Astrocyte (in vitro differentiated cells and primary cell): ENCODE measurements at regions not wholly inside any gene's neighbourhood (a gene's known extent, or its start where the extent isn't known, plus 50 kb on each side); places are given as distances from the start of the nearest gene placed in this dataset.

ENCODE experiments used
- DNase-seq: peaks from one replicate; pipeline ENCODE4 v3.0.0-alpha.2; 2010; ENCODE audit warnings: low read depth
- FAIRE-seq: peaks from 2 replicates; lab custom pipeline; 2011; peaks lifted over from hg19 to GRCh38; lab: Jason Lieb, UNC
- H2AFZ ChIP-seq: 2 replicates; pipeline ENCODE4 v1.6.0; 2012; ENCODE audit warnings: low read depth, low read length, inconsistent platforms
- H3K27ac ChIP-seq: 2 replicates; pipeline ENCODE4 v1.5.1; 2011; ENCODE audit warnings: low read depth, low read length, inconsistent platforms
- H3K27me3 ChIP-seq: 2 replicates; pipeline ENCODE4 v1.6.0; 2011; ENCODE audit warnings: low read length, inconsistent platforms; ENCODE audit not compliant: insufficient read depth
- H3K36me3 ChIP-seq: 2 replicates; pipeline ENCODE4 v1.5.1; 2011; ENCODE audit warnings: low read length, inconsistent platforms; ENCODE audit not compliant: insufficient read depth
- H3K4me1 ChIP-seq: 2 replicates; pipeline ENCODE4 v1.5.1; 2011; ENCODE audit warnings: low read length, inconsistent platforms; ENCODE audit not compliant: insufficient read depth
- H3K4me2 ChIP-seq: 2 replicates; pipeline ENCODE4 v1.6.0; 2012; ENCODE audit warnings: low read length, inconsistent platforms
- H3K4me3 ChIP-seq: 2 replicates; pipeline ENCODE4 v1.5.1; 2011; ENCODE audit warnings: low read depth, mild to moderate bottlenecking, low read length, inconsistent platforms; ENCODE audit not compliant: insufficient read depth
- H3K79me2 ChIP-seq: 2 replicates; pipeline ENCODE4 v1.6.0; 2012; ENCODE audit warnings: mild to moderate bottlenecking, low read length, inconsistent platforms; ENCODE audit not compliant: insufficient read depth
- H3K9ac ChIP-seq: 2 replicates; pipeline ENCODE4 v1.6.0; 2012; ENCODE audit warnings: mild to moderate bottlenecking, low read length, inconsistent platforms
- H3K9me3 ChIP-seq: 2 replicates; pipeline ENCODE4 v1.5.1; 2012; ENCODE audit warnings: low read depth, mild to moderate bottlenecking, low read length, inconsistent platforms; ENCODE audit not compliant: insufficient read depth
- H4K20me1 ChIP-seq: 2 replicates; pipeline ENCODE4 v1.6.0; 2012; ENCODE audit warnings: low read length, inconsistent platforms; ENCODE audit not compliant: insufficient read depth
- H3K27ac Mint-ChIP-seq: one replicate; pipeline ENCODE4 v1.8.0; 2021; ENCODE audit warnings: mild to moderate bottlenecking, mixed read lengths; ENCODE audit not compliant: unreplicated experiment
- H3K27me3 Mint-ChIP-seq: one replicate; pipeline ENCODE4 v1.8.0; 2021; ENCODE audit warnings: low read depth, mixed read lengths; ENCODE audit not compliant: unreplicated experiment
- H3K36me3 Mint-ChIP-seq: one replicate; pipeline ENCODE4 v1.8.0; 2021; ENCODE audit warnings: low read depth, mixed read lengths; ENCODE audit not compliant: unreplicated experiment
- H3K4me1 Mint-ChIP-seq: one replicate; pipeline ENCODE4 v1.8.0; 2021; ENCODE audit warnings: low read depth, mixed read lengths; ENCODE audit not compliant: unreplicated experiment
- H3K4me3 Mint-ChIP-seq: one replicate; pipeline ENCODE4 v1.8.0; 2021; ENCODE audit warnings: mild to moderate bottlenecking, moderate library complexity, mixed read lengths; ENCODE audit not compliant: unreplicated experiment
- H3K9me3 Mint-ChIP-seq: one replicate; pipeline ENCODE4 v1.8.0; 2021; ENCODE audit warnings: mild to moderate bottlenecking, mixed read lengths; ENCODE audit not compliant: unreplicated experiment
- EZH2 ChIP-seq: IDR thresholded peaks from 2 replicates; pipeline ENCODE4 v1.6.1; 2012; ENCODE audit warnings: mild to moderate bottlenecking, low read length, inconsistent platforms; ENCODE audit not compliant: insufficient read depth
- TF ChIP-seq, protein P1 (sequence below): IDR thresholded peaks from 2 replicates; pipeline ENCODE4 v1.5.1; 2011; ENCODE audit warnings: low read depth, mild to moderate bottlenecking, inconsistent platforms, low read length, moderate library complexity; ENCODE audit not compliant: insufficient read depth

DNA sequence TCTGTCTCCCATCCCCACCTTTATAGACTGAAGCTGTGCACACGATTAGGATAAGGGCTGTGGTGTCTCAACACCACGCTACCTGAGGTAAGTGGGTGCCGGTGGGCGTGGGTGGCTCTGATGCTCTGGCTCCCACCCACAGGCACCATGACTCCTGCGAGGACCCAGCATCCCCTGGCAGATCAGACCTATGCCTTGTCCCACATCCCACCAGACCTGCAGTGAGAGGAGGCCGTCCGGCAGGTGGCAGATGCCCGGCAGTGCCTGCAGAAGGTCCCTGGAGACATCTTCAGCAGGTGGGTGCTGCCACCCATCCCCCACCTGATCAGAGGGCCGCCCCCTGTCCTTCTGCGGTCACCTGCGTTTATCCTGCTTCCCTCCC is 104.4 kb upstream of the PRB2 start:
- Histone ChIP-seq H3K79me2 (no peaks in the 10 kb centered on the region), H3K4me3 (no peak overlapping the region), H3K27me3 (peaks cover 18% of the 10 kb centered on the region), H3K4me2 (peak overlapping the region; percentile 70), H3K9me3 (no peaks in the 10 kb centered on the region), H4K20me1 (peaks cover 3% of the 10 kb centered on the region), H3K9ac (no peak overlapping the region), H3K4me1 (peaks cover 6% of the 10 kb centered on the region), H2AFZ (no peak overlapping the region), H3K27ac (no peak overlapping the region), H3K36me3 (no peaks in the 10 kb centered on the region)
- DNase-seq (no peak), FAIRE-seq (no peak)
- H3K4me3 Mint-ChIP-seq: peak overlapping the region; percentile 37
- no peak for TF ChIP-seq EZH2
- TF ChIP-seq, protein P1, sequence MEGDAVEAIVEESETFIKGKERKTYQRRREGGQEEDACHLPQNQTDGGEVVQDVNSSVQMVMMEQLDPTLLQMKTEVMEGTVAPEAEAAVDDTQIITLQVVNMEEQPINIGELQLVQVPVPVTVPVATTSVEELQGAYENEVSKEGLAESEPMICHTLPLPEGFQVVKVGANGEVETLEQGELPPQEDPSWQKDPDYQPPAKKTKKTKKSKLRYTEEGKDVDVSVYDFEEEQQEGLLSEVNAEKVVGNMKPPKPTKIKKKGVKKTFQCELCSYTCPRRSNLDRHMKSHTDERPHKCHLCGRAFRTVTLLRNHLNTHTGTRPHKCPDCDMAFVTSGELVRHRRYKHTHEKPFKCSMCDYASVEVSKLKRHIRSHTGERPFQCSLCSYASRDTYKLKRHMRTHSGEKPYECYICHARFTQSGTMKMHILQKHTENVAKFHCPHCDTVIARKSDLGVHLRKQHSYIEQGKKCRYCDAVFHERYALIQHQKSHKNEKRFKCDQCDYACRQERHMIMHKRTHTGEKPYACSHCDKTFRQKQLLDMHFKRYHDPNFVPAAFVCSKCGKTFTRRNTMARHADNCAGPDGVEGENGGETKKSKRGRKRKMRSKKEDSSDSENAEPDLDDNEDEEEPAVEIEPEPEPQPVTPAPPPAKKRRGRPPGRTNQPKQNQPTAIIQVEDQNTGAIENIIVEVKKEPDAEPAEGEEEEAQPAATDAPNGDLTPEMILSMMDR: no peak
- peaks cover 63% of the 10 kb centered on the region for H3K27me3 Mint-ChIP-seq
- no peak overlapping the region for H3K27ac Mint-ChIP-seq
- H3K9me3 Mint-ChIP-seq: peaks cover 3% of the 10 kb centered on the region
- no peaks in the 10 kb centered on the region for H3K4me1 Mint-ChIP-seq
- no peaks in the 10 kb centered on the region for H3K36me3 Mint-ChIP-seq

DNA sequence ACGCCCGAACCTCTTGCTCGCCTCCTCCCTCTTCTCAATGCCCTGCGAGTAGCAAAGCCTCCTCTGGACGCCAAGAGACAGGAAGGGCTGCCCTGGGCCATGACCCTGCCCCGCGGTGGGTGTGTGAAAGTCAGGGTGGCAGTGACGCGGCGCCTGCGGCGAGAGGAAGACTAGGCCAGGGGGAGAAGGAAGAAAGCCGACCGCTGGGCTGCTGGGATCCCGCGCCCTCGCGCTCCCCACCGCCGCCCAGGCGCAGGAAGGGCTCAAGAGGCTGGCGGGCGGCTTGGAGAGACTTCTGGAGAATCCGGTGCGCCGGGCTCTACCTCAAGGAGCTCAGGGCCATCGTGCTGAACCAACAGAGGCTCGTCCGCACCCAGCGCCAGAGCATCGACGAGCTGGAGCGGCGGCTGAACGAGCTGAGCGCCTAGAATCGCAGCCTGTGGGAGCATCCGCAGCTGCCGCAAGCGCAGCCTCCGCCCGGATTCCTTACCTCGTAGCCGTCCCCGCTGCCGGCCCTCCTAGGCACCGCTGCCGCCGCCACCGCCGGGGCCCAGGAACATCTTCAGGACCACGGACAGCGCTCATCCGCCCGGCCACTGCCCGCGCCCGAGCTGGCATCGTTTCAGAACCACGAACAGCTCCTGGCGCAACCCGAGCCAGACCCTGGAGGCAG is 105.0 kb upstream of the PRB2 start:
- H3K9me3 ChIP-seq: no peaks in the 10 kb centered on the region
- H3K4me2 ChIP-seq: peak overlapping the region; percentile 70
- peaks cover 3% of the 10 kb centered on the region for H4K20me1 ChIP-seq
- FAIRE-seq (no peak), DNase-seq (peak; percentile 48)
- Mint-ChIP-seq H3K4me1 (no peaks in the 10 kb centered on the region), H3K4me3 (no peak overlapping the region), H3K9me3 (peaks cover 3% of the 10 kb centered on the region), H3K27ac (no peak overlapping the region), H3K27me3 (peaks cover 68% of the 10 kb centered on the region), H3K36me3 (no peaks in the 10 kb centered on the region)
- H3K27me3 ChIP-seq: peaks cover 18% of the 10 kb centered on the region
- H3K36me3 ChIP-seq: no peaks in the 10 kb centered on the region
- H3K79me2 ChIP-seq: no peaks in the 10 kb centered on the region
- H3K27ac ChIP-seq: no peak overlapping the region
- peak overlapping the region; percentile 36 for H3K4me3 ChIP-seq
- peak overlapping the region; percentile 46 for H2AFZ ChIP-seq
- H3K9ac ChIP-seq: no peak overlapping the region
- H3K4me1 ChIP-seq: peaks cover 6% of the 10 kb centered on the region
- TF ChIP-seq EZH2: no peak
- TF ChIP-seq, protein P1: no peak

DNA sequence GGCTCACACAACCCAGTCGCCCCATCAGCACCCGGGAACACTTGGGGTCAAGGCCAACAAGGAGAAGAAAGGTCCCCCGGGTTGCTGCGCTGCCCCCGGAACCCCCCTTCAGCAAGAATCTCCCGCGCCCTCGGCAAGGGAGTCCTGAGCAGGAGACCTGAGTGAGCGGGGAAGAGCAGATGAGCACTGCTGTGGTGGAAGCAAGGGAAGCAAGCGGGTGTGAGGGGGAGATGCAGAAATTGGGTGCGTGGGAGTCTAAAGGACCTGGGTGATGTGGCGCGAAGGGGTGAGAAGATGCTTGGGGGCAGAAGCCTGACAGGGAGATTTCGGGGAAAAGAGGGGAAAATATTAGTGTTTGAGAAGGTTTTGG is 105.5 kb upstream of the PRB2 start:
- H3K27ac ChIP-seq: no peak overlapping the region
- no peak overlapping the region for H3K27ac Mint-ChIP-seq
- no peak overlapping the region for H2AFZ ChIP-seq
- DNase-seq (no peak), FAIRE-seq (no peak)
- H3K4me3 Mint-ChIP-seq: no peak overlapping the region
- H3K4me2 ChIP-seq: no peak overlapping the region
- H3K4me1 Mint-ChIP-seq: no peaks in the 10 kb centered on the region
- peaks cover 64% of the 10 kb centered on the region for H3K27me3 Mint-ChIP-seq
- peaks cover 3% of the 10 kb centered on the region for H4K20me1 ChIP-seq
- H3K9me3 ChIP-seq: no peaks in the 10 kb centered on the region
- H3K4me3 ChIP-seq: no peak overlapping the region
- TF ChIP-seq EZH2: no peak
- TF ChIP-seq, protein P1: no peak
- no peaks in the 10 kb centered on the region for H3K36me3 Mint-ChIP-seq
- no peaks in the 10 kb centered on the region for H3K36me3 ChIP-seq
- no peak overlapping the region for H3K9ac ChIP-seq
- peaks cover 18% of the 10 kb centered on the region for H3K27me3 ChIP-seq
- H3K4me1 ChIP-seq: peaks cover 6% of the 10 kb centered on the region
- peaks cover 3% of the 10 kb centered on the region for H3K9me3 Mint-ChIP-seq
- no peaks in the 10 kb centered on the region for H3K79me2 ChIP-seq
